Type B pancreatic cell (in vitro differentiated cells): ENCODE measurements at regions not wholly inside any gene's neighbourhood (a gene's known extent, or its start where the extent isn't known, plus 50 kb on each side); places are given as distances from the start of the nearest gene placed in this dataset.

Source experiments
- DNase-seq: peaks from one replicate; pipeline ENCODE4 v3.0.0; 2021; ENCODE audit warnings: mixed read lengths; ENCODE audit not compliant: unreplicated experiment; ENCODE audit errors: extremely low spot score
- H3K27ac Mint-ChIP-seq: 2 replicates; pipeline ENCODE4 v1.8.0; 2021; ENCODE audit warnings: mild to moderate bottlenecking, mixed read lengths
- H3K27me3 Mint-ChIP-seq: 2 replicates; pipeline ENCODE4 v1.8.0; 2021; ENCODE audit warnings: mixed read lengths
- H3K36me3 Mint-ChIP-seq: 2 replicates; pipeline ENCODE4 v1.8.0; 2021; ENCODE audit warnings: mixed read lengths
- H3K4me1 Mint-ChIP-seq: one replicate; pipeline ENCODE4 v1.8.0; 2021; ENCODE audit warnings: mixed read lengths; ENCODE audit not compliant: unreplicated experiment
- H3K4me3 Mint-ChIP-seq: 2 replicates; pipeline ENCODE4 v1.8.0; 2021; ENCODE audit warnings: mild to moderate bottlenecking, mixed read lengths
- H3K9me3 Mint-ChIP-seq: 2 replicates; pipeline ENCODE4 v1.8.0; 2021; ENCODE audit warnings: mixed read lengths
- CTCF ChIP-seq: fragments of 200-600 bp; sonication (generic); conservative IDR thresholded peaks from 2 replicates; pipeline ENCODE4 v1.5.0; 2021; ENCODE audit warnings: antibody characterized with exemption, mild to moderate bottlenecking

GRCh38 chr6:69623357-69623756 is 173.5 kb downstream of the LMBRD1 start:
- Mint-ChIP-seq H3K4me1 (peaks cover 8% of the 10 kb centered on the region), H3K27me3 (no peaks in the 10 kb centered on the region), H3K27ac (no peak overlapping the region), H3K9me3 (peaks cover 3% of the 10 kb centered on the region), H3K4me3 (no peak overlapping the region), H3K36me3 (no peaks in the 10 kb centered on the region)
- DNase-seq, result no peak
- no peak for TF ChIP-seq CTCF

- Mint-ChIP-seq H3K27ac (no peak overlapping the region), H3K27me3 (no peaks in the 10 kb centered on the region), H3K4me1 (peaks cover 8% of the 10 kb centered on the region), H3K4me3 (no peak overlapping the region), H3K9me3 (peaks cover 3% of the 10 kb centered on the region), H3K36me3 (no peaks in the 10 kb centered on the region)
- TF ChIP-seq CTCF, result no peak
- no peak for DNase-seq
These were observed 173.9 kb downstream of the LMBRD1 start for GRCh38 chr6:69622924-69623323.

GRCh38 chr6:69622230-69622629 is 174.6 kb downstream of the LMBRD1 start:
- H3K4me1 Mint-ChIP-seq, result peaks cover 8% of the 10 kb centered on the region
- H3K4me3 Mint-ChIP-seq, result no peak overlapping the region
- H3K9me3 Mint-ChIP-seq, result no peaks in the 10 kb centered on the region
- no peak for TF ChIP-seq CTCF
- H3K27me3 Mint-ChIP-seq, result no peaks in the 10 kb centered on the region
- H3K36me3 Mint-ChIP-seq, result no peaks in the 10 kb centered on the region
- DNase-seq, result no peak
- H3K27ac Mint-ChIP-seq, result no peak overlapping the region

- no peak overlapping the region for H3K4me3 Mint-ChIP-seq
- TF ChIP-seq CTCF, result no peak
- H3K27me3 Mint-ChIP-seq, result no peaks in the 10 kb centered on the region
- H3K36me3 Mint-ChIP-seq, result no peaks in the 10 kb centered on the region
- no peak overlapping the region for H3K27ac Mint-ChIP-seq
- no peak for DNase-seq
- no peaks in the 10 kb centered on the region for H3K9me3 Mint-ChIP-seq
- H3K4me1 Mint-ChIP-seq, result no peaks in the 10 kb centered on the region
These were observed 179.6 kb downstream of the LMBRD1 start for GRCh38 chr6:69617163-69617562.

- H3K27me3 Mint-ChIP-seq, result no peaks in the 10 kb centered on the region
- no peaks in the 10 kb centered on the region for H3K36me3 Mint-ChIP-seq
- H3K4me1 Mint-ChIP-seq, result no peaks in the 10 kb centered on the region
- H3K27ac Mint-ChIP-seq, result no peak overlapping the region
- no peak for DNase-seq
- no peaks in the 10 kb centered on the region for H3K9me3 Mint-ChIP-seq
- no peak for TF ChIP-seq CTCF
- no peak overlapping the region for H3K4me3 Mint-ChIP-seq
These were observed 186.9 kb downstream of the LMBRD1 start for GRCh38 chr6:69609836-69610472.

GRCh38 chr6:69601132-69601531 is 195.7 kb downstream of the LMBRD1 start:
- H3K36me3 Mint-ChIP-seq, result no peaks in the 10 kb centered on the region
- DNase-seq, result no peak

More at GRCh38 chr6:69601132-69601531, 195.7 kb downstream of the LMBRD1 start:
- no peaks in the 10 kb centered on the region for H3K9me3 Mint-ChIP-seq
- no peak for TF ChIP-seq CTCF
- H3K4me1 Mint-ChIP-seq, result peaks cover 5% of the 10 kb centered on the region
- H3K4me3 Mint-ChIP-seq, result peak overlapping the region; percentile 72
- peaks cover 6% of the 10 kb centered on the region for H3K27me3 Mint-ChIP-seq
- H3K27ac Mint-ChIP-seq, result peak overlapping the region; percentile 19
